Loucy (cell line): ENCODE measurements at regions not wholly inside any gene's neighbourhood (a gene's known extent, or its start where the extent isn't known, plus 50 kb on each side); places are given as distances from the start of the nearest gene placed in this dataset.

ENCODE experiments used
- EZH2phosphoT487 ChIP-seq: fragments of 200-600 bp; IDR thresholded peaks from 2 replicates; pipeline ENCODE4 v1.6.1; 2018; ENCODE audit warnings: antibody characterized with exemption, mild to moderate bottlenecking, moderate library complexity, borderline replicate concordance
- TF ChIP-seq, protein P1 (sequence below): fragments of 200-600 bp; sonication (generic); conservative IDR thresholded peaks from 2 replicates; pipeline ENCODE4 v1.5.1; 2014; ENCODE audit warnings: mild to moderate bottlenecking, antibody characterized with exemption, low read length

DNA sequence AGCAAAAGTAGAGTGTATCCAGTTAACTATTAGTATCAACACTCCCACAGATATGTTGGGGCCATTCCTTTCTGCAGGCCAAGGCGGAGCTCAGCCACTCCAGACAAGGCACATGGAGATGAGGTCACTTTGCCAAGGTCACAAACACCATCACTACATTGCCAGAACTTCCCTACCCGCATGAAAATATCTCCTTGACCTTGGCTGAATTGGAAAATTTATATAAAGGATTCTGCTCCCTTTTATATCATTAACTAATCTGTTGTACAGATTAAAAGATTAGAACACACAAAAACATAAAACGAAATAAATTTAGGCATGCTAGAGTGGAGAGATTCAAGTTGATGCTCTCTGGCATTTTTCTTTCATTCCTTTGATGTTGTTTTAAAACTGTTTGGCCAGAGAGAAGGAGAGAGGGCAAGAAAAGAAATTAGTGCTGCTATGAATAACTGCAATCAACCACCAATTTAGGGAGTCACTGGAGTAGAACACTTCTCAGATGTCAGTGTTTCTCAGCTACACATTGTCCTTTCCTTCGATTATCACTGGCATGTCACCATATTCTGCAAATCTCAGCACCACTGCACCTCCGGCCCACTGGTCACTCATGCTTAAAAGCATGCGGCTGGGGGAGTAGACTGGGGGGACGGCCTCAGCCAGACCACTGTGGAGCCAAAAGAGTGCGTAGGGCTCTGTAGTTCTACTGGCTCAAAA lies 78.7 kb upstream of the ATP1B1 start:
- TF ChIP-seq, protein P1, sequence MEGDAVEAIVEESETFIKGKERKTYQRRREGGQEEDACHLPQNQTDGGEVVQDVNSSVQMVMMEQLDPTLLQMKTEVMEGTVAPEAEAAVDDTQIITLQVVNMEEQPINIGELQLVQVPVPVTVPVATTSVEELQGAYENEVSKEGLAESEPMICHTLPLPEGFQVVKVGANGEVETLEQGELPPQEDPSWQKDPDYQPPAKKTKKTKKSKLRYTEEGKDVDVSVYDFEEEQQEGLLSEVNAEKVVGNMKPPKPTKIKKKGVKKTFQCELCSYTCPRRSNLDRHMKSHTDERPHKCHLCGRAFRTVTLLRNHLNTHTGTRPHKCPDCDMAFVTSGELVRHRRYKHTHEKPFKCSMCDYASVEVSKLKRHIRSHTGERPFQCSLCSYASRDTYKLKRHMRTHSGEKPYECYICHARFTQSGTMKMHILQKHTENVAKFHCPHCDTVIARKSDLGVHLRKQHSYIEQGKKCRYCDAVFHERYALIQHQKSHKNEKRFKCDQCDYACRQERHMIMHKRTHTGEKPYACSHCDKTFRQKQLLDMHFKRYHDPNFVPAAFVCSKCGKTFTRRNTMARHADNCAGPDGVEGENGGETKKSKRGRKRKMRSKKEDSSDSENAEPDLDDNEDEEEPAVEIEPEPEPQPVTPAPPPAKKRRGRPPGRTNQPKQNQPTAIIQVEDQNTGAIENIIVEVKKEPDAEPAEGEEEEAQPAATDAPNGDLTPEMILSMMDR = no peak
- no peak for TF ChIP-seq EZH2phosphoT487
